Gastrocnemius medialis (tissue), 4 donors: ENCODE measurements at regions not wholly inside any gene's neighbourhood (a gene's known extent, or its start where the extent isn't known, plus 50 kb on each side); places are given as distances from the start of the nearest gene placed in this dataset.

ENCODE experiments used
- ATAC-seq, 2 donors: fragments of 150-250 bp; one replicate each; pipeline ENCODE4 v1.9.1; 2016
- DNase-seq, 2 donors: peaks; one replicate each; pipeline ENCODE4 v3.0.0-alpha.2; 2019
- H3K27ac ChIP-seq, 4 donors: fragments of 200-600 bp; sonication (generic); 1 replicate in 1 of 4; 2 replicates in 3 of 4; pipeline ENCODE4 v1.5.1; 2016 to 2018; ENCODE audit warnings: mild to moderate bottlenecking in 2 of 4, moderate library complexity in 1 of 4
- H3K27me3 ChIP-seq, 3 donors: fragments of 200-600 bp; sonication (generic) in 2 of 3; 1 replicate in 1 of 3; 2 replicates in 2 of 3; pipeline versions ENCODE4 v1.5.1 to v1.6.0; 2016 to 2019; ENCODE audit warnings: mild to moderate bottlenecking in 1 of 3, moderate library complexity in 1 of 3
- H3K36me3 ChIP-seq, 2 donors: fragments of 200-600 bp; sonication (generic) in 1 of 2; one replicate each; pipeline ENCODE4 v1.5.1; 2017 to 2018
- H3K4me1 ChIP-seq, 2 donors: fragments of 200-600 bp; sonication (generic) in 1 of 2; one replicate each; pipeline ENCODE4 v1.5.1; 2016 to 2017; ENCODE audit warnings: mild to moderate bottlenecking in 2 of 2
- H3K4me3 ChIP-seq, 4 donors: fragments of 200-600 bp; sonication (generic) in 3 of 4; 1 replicate in 1 of 4; 2 replicates in 3 of 4; pipeline ENCODE4 v1.5.1; 2016 to 2019; ENCODE audit warnings: mild to moderate bottlenecking in 2 of 4
- H3K9me3 ChIP-seq, 3 donors: fragments of 200-600 bp; sonication (generic) in 2 of 3; 1 replicate in 1 of 3; 2 replicates in 2 of 3; pipeline ENCODE4 v1.5.1; 2016 to 2019
- POLR2A ChIP-seq, 2 donors: fragments of 450-650 bp; IDR thresholded peaks; one replicate each; pipeline ENCODE4 v1.6.1; 2017; ENCODE audit warnings: antibody characterized with exemption in 2 of 2, mild to moderate bottlenecking in 2 of 2, moderate library complexity in 2 of 2
- in situ Hi-C, 4 donors: fragments of 200-750 bp; cut with MboI; loops; one replicate each; pipeline versions ENCODE4 v1.15.0 to v1.8.0; 2017; ENCODE audit warnings: low sequenced_read_pairs in 4 of 4
- intact Hi-C: fragments of 100-400 bp; cut with DNase I; formaldehyde crosslinking; loops from one replicate; pipeline ENCODE4 v1.15.1; 2023; ENCODE audit warnings: low total_unique reads
- TF ChIP-seq, protein P1 (sequence below), 5 experiments: fragments of 450-650 bp in 3 of 5; fragments of 200-600 bp in 2 of 5; sonication (generic) in 2 of 5; IDR thresholded peaks in 4 of 5; conservative IDR thresholded peaks in 1 of 5; 1 replicate in 4 of 5; 2 replicates in 1 of 5; pipeline ENCODE4 v1.5.1; 2016 to 2019; ENCODE audit warnings: antibody characterized with exemption in 5 of 5, mild to moderate bottlenecking in 3 of 5, moderate library complexity in 3 of 5

DNA sequence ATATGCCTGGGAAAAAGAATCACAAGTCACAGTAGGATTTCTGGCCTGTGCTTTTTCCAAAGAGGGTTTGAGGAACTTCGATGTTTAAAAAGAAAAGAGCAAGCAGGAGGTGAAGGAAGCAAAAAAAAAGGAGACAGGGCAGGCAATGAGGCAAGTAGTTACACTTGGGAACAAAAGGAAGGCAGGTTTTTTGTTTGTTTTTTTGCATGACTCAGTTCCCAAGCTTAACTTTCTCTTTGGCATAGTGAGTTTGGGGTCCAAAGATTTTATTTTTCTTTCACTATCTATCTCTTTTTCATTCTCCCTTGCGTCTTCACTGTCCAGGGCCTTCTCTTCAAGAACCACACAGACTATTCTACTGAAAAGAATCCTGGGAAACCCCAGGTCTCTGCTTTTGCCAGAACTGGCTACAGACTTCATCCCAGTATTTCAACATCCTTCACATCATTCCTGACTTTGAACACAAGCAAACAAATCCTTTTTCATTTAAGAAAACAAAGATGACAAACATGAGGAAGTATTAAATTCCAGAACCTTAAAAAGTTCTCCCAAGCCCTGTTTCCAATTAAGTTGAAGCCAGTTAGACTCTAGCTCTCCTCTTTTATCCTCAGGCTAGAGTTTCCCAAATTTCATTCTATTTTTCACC is 210.7 kb upstream of the RND3 start:
- H3K4me3 ChIP-seq, result no peak overlapping the region
- H3K36me3 ChIP-seq, result no peaks in the 10 kb centered on the region
- H3K27ac ChIP-seq, result peak overlapping the region; percentile 24 to 61 (median 40)
- in situ Hi-C loops (no loop called here), intact Hi-C loops (no loop called here)
- no peaks in the 10 kb centered on the region for H3K27me3 ChIP-seq
- DNase-seq (no peak), ATAC-seq (peak; percentile 53 to 76)
- H3K9me3 ChIP-seq, result no peaks in the 10 kb centered on the region
- TF ChIP-seq POLR2A (IDR thresholded peaks at IDR 0.05), result no peak
- TF ChIP-seq, protein P1, sequence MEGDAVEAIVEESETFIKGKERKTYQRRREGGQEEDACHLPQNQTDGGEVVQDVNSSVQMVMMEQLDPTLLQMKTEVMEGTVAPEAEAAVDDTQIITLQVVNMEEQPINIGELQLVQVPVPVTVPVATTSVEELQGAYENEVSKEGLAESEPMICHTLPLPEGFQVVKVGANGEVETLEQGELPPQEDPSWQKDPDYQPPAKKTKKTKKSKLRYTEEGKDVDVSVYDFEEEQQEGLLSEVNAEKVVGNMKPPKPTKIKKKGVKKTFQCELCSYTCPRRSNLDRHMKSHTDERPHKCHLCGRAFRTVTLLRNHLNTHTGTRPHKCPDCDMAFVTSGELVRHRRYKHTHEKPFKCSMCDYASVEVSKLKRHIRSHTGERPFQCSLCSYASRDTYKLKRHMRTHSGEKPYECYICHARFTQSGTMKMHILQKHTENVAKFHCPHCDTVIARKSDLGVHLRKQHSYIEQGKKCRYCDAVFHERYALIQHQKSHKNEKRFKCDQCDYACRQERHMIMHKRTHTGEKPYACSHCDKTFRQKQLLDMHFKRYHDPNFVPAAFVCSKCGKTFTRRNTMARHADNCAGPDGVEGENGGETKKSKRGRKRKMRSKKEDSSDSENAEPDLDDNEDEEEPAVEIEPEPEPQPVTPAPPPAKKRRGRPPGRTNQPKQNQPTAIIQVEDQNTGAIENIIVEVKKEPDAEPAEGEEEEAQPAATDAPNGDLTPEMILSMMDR (IDR thresholded peaks at IDR 0.05 in 4 of 5, conservative IDR thresholded peaks at IDR 0.05 in 1 of 5), result no peak
- no peaks in the 10 kb centered on the region for H3K4me1 ChIP-seq

DNA sequence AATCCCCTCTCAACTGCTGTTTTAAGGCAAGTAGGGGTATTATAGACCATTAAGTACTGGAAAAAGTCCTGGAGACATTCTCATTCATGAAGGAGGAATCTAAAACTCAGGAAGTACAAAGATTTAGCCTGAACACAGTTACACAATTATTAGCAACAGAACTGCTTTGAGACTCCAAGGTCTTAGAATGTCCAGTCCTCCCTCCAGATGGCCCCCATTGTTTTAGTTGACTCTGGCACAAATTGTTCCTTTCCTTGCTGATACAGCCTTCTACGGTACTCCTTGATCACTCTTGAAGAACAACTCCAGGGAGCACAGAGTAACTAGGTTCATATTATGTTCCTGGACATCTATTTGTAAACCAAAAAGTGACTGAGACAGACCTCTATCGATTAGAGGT is 210.1 kb upstream of the RND3 start:
- peak; percentile 3 to 12 for DNase-seq
- intact Hi-C loops, result no loop called here
- Histone ChIP-seq H3K9me3 (no peaks in the 10 kb centered on the region), H3K27me3 (no peaks in the 10 kb centered on the region), H3K4me3 (no peak overlapping the region), H3K36me3 (no peaks in the 10 kb centered on the region), H3K4me1 (no peaks in the 10 kb centered on the region), H3K27ac (peak overlapping the region; percentile 24 to 61 (median 40))
- ATAC-seq, result peak; percentile 62 to 65
- in situ Hi-C loops, result no loop called here
- TF ChIP-seq, protein P1 (IDR thresholded peaks at IDR 0.05 in 4 of 5, conservative IDR thresholded peaks at IDR 0.05 in 1 of 5), result no peak
- no peak for TF ChIP-seq POLR2A (IDR thresholded peaks at IDR 0.05)

DNA sequence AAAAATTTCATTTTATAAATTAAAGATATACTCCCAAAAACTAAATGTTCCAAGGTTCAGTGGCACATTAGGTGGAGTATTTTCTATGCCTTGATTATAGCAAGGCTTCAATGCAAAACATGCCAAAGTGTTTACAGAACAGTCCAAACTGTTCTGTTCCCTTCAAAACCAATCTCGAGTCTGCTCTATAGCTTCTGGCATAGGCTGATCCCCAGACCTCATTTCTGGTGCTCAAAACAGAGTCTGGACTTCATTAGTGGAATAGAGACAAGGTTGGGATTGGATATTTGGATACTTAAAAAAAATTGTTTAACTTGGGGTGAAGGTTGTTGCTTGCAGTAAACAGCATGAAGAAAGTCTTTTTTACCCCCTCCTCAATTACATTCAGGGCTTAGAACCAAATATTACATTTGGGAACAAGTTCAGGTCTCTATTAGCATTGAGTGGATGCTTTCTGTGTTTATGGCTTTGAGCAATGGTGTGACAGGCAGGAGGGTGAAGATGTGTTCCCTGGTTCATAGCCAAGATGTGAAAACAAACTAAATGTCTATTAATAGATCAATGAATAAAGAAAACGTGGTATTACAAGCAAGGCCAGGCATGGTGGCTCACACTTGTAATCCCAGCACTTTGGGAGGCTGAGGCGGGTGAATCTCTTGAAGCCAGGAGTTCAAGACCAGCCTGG is 208.1 kb upstream of the RND3 start:
- H3K4me1 ChIP-seq, result no peaks in the 10 kb centered on the region
- intact Hi-C loops, result no loop called here

DNA sequence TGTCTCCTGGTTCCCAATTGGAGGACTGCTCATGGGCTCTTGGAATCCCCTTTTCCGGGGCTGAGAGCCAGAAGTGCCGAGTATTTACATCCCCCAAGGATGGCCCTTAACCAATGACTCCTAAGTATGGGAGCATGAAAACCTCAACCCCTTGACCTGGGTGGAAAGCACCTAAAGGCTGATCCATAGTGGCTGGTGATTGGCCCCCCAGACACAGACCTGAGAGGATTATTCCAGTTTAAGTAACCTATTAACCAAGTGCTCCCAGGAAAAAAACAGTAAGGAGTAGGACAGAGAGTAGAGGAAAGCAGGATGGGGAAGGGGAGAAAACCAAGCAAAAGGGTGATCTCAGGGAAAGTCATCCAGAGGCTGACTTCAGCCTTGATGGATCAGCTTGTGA is 206.1 kb upstream of the RND3 start:
- Histone ChIP-seq H3K36me3 (no peaks in the 10 kb centered on the region), H3K9me3 (no peaks in the 10 kb centered on the region), H3K4me1 (no peaks in the 10 kb centered on the region), H3K27me3 (no peaks in the 10 kb centered on the region), H3K4me3 (no peak overlapping the region), H3K27ac (no peak overlapping the region)
- intact Hi-C loops, result no loop called here
- TF ChIP-seq, protein P1 (IDR thresholded peaks at IDR 0.05 in 4 of 5, conservative IDR thresholded peaks at IDR 0.05 in 1 of 5), result no peak
- TF ChIP-seq POLR2A (IDR thresholded peaks at IDR 0.05), result no peak
- DNase-seq, result no peak
- no peak for ATAC-seq
- in situ Hi-C loops, result no loop called here

More for the DNA sequence above, 208.1 kb upstream of the RND3 start:
- H3K36me3 ChIP-seq, result no peaks in the 10 kb centered on the region
- H3K4me3 ChIP-seq, result no peak overlapping the region
- TF ChIP-seq, protein P1 (IDR thresholded peaks at IDR 0.05 in 4 of 5, conservative IDR thresholded peaks at IDR 0.05 in 1 of 5), result no peak
- no peak for TF ChIP-seq POLR2A (IDR thresholded peaks at IDR 0.05)
- no peaks in the 10 kb centered on the region for H3K27me3 ChIP-seq
- ATAC-seq (no peak), DNase-seq (no peak)
- no peak overlapping the region for H3K27ac ChIP-seq
- H3K9me3 ChIP-seq, result no peaks in the 10 kb centered on the region
- in situ Hi-C loops, result no loop called here
